Gastroesophageal sphincter (tissue), 4 donors: ENCODE measurements at regions not wholly inside any gene's neighbourhood (a gene's known extent, or its start where the extent isn't known, plus 50 kb on each side); places are given as distances from the start of the nearest gene placed in this dataset.

Experiments
- ATAC-seq: fragments of 150-250 bp; one replicate; pipeline ENCODE4 v1.9.1; 2016; ENCODE audit warnings: mild to moderate bottlenecking, moderate library complexity
- H3K27ac ChIP-seq, 4 donors: fragments of 200-600 bp; sonication (generic) in 3 of 4; 1 replicate in 3 of 4; 2 replicates in 1 of 4; pipeline ENCODE4 v1.5.1; 2016 to 2019
- H3K27me3 ChIP-seq: fragments of 200-600 bp; sonication (generic); one replicate; pipeline ENCODE4 v1.5.1; 2019
- H3K36me3 ChIP-seq, 2 donors: fragments of 200-600 bp; sonication (generic); one replicate each; pipeline ENCODE4 v1.5.1; 2019; ENCODE audit warnings: control low read depth in 1 of 2
- H3K4me1 ChIP-seq, 3 donors: fragments of 200-600 bp; sonication (generic); 1 replicate in 2 of 3; 2 replicates in 1 of 3; pipeline ENCODE4 v1.5.1; 2016 to 2019; ENCODE audit warnings: control low read depth in 2 of 3
- H3K4me3 ChIP-seq, 2 donors: fragments of 200-600 bp; sonication (generic); one replicate each; pipeline ENCODE4 v1.5.1; 2019; ENCODE audit warnings: mild to moderate bottlenecking in 1 of 2, moderate library complexity in 1 of 2
- H3K9me3 ChIP-seq, 3 donors: fragments of 200-600 bp; sonication (generic); one replicate each; pipeline ENCODE4 v1.5.1; 2017 to 2019; ENCODE audit warnings: control low read depth in 2 of 3
- EP300 ChIP-seq: sonication (generic); formaldehyde crosslinking; IDR thresholded peaks from one replicate; pipeline ENCODE4 v1.6.1; 2017; ENCODE audit warnings: antibody characterized with exemption, mild to moderate bottlenecking
- POLR2A ChIP-seq, 2 donors: fragments of 450-650 bp; IDR thresholded peaks; one replicate each; pipeline ENCODE4 v1.6.1; 2017; ENCODE audit warnings: antibody characterized with exemption in 2 of 2, mild to moderate bottlenecking in 2 of 2, moderate library complexity in 1 of 2
- POLR2AphosphoS5 ChIP-seq: sonication (generic); formaldehyde crosslinking; IDR thresholded peaks from one replicate; pipeline ENCODE4 v1.6.1; 2017; ENCODE audit warnings: antibody characterized with exemption
- whole genome bisulfite sequencing, 2 donors: methylation state at CpG; one replicate each; pipeline ENCODE4 v1.1.5; 2018; ENCODE audit warnings: low coverage in 1 of 2; 5-methylcytosine and 5-hydroxymethylcytosine counted together
- TF ChIP-seq, protein P1 (sequence below), 4 experiments: fragments of 200-600 bp in 2 of 4; fragments of 450-650 bp in 2 of 4; sonication (generic) in 1 of 4; IDR thresholded peaks; one replicate each; pipeline ENCODE4 v1.5.1; 2017 to 2019; ENCODE audit warnings: antibody characterized with exemption in 4 of 4, mild to moderate bottlenecking in 2 of 4, moderate library complexity in 2 of 4

DNA sequence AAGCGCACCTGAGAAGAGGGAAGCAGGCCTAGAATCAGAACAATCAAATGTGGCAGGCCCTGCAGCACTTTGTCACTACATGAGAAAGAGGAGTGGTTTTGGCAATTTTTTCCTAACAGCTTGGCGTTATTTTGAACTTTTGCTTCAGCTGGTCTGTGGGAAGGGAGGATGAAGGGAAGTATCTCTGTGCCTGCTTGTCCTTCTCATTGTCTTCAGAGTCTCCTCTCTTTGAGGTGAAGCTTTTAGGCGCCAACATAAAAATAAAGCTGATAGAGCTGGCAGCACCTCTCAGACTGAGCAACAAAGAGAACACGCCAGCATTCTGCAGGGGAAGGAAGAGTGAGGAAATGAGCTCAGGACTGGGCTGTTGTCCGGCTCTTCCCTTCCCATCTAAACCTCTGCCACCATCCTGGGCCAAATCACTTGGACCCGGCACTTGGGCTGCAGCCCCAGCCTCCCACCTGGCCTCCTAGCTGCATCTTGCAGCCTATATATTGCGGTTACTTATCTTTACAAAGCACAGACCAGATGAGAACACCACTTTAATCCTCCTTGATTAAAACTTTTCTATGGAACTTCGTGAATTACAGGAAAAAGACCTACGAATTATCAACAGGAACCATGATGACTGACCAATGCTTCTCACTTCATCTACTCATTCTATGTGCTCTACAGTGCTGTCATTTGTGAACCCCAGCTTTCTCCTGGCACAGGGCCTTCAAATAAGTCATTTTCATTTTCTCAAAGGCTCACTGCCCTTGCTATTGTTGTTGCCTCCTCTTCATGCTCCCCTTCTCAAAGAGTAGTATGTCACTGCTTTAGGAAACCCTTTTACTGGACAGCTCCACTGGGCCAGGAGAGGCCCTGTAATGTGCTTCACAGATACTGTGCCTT lies 476.4 kb upstream of the HS3ST1 start:
- H3K27ac ChIP-seq, result peak overlapping the region in 3 of 4 donors; percentile 35 to 58 (median 44)
- H3K36me3 ChIP-seq, result no peaks in the 10 kb centered on the region
- TF ChIP-seq POLR2A (IDR thresholded peaks at IDR 0.05), result no peak
- WGBS, 2 donors, result 67 to 71% methylated on average over 4 to 6 of the region's 9 CpGs
- no peaks in the 10 kb centered on the region for H3K9me3 ChIP-seq
- H3K4me1 ChIP-seq, result no peaks in the 10 kb centered on the region
- ATAC-seq, result no peak
- H3K27me3 ChIP-seq, result no peaks in the 10 kb centered on the region
- H3K4me3 ChIP-seq, result no peak overlapping the region

DNA sequence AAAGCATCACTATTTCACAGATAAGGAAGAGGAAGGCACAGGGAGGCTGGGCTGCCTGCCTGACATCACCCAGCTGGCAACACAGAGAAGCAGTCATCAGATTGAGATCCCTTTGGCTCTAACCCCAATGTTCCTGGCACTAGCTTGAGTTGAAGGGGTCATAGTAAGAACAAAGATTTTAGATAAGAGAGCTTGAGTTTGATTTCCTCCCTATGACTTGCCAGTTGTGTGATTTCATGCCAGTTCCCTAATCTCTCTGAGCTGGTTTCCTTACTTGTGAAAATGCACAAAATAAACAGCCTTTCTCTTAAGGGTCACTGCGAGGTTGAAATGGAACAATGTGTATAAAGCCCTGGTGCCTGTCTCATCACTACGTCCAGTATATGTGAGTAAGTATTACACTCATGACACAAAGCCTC lies 475.4 kb upstream of the HS3ST1 start:
- peak; percentile 79 for ATAC-seq
- Histone ChIP-seq H3K36me3 (no peaks in the 10 kb centered on the region), H3K9me3 (no peaks in the 10 kb centered on the region), H3K27ac (peak overlapping the region in 1 of 4 donors; percentile 35), H3K4me1 (no peaks in the 10 kb centered on the region), H3K4me3 (no peak overlapping the region), H3K27me3 (no peaks in the 10 kb centered on the region)
- WGBS, 2 donors, result 22 to 43% methylated on average over 1 to 2 of the region's 2 CpGs
- TF ChIP-seq EP300, result no peak
- TF ChIP-seq POLR2AphosphoS5, result peak; percentile 25

DNA sequence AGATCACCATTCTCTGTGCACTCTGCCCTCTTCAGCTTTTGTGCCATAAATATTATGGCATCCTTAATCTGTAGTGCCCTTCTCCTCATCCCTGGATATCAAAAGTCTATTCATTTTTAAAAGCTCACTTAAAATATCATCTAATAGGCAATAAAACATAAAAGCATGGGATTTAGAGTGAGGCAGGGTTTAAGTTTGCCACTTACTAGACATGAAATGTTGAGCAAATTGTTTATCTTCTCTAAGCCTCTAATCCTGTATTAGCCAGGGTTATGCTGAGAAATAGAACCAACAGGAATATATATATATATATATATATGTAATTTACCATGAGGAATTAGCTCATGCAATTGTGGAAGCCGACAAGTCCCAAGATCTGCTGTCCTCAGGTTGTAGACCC lies 472.4 kb upstream of the HS3ST1 start:
- Histone ChIP-seq H3K27ac (no peak overlapping the region), H3K36me3 (no peaks in the 10 kb centered on the region), H3K4me3 (no peak overlapping the region), H3K9me3 (peaks cover 0 to 3% (median 0%) of the 10 kb centered on the region in 3 donors), H3K4me1 (no peaks in the 10 kb centered on the region), H3K27me3 (no peaks in the 10 kb centered on the region)
- 13 to 50% methylated on average over 1 of the region's 1 CpG for WGBS, 2 donors
- ATAC-seq, result no peak
- no peak for TF ChIP-seq EP300
- TF ChIP-seq POLR2A (IDR thresholded peaks at IDR 0.05), result no peak
- no peak for TF ChIP-seq POLR2AphosphoS5
- TF ChIP-seq, protein P1, sequence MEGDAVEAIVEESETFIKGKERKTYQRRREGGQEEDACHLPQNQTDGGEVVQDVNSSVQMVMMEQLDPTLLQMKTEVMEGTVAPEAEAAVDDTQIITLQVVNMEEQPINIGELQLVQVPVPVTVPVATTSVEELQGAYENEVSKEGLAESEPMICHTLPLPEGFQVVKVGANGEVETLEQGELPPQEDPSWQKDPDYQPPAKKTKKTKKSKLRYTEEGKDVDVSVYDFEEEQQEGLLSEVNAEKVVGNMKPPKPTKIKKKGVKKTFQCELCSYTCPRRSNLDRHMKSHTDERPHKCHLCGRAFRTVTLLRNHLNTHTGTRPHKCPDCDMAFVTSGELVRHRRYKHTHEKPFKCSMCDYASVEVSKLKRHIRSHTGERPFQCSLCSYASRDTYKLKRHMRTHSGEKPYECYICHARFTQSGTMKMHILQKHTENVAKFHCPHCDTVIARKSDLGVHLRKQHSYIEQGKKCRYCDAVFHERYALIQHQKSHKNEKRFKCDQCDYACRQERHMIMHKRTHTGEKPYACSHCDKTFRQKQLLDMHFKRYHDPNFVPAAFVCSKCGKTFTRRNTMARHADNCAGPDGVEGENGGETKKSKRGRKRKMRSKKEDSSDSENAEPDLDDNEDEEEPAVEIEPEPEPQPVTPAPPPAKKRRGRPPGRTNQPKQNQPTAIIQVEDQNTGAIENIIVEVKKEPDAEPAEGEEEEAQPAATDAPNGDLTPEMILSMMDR (IDR thresholded peaks at IDR 0.05), result no peak

DNA sequence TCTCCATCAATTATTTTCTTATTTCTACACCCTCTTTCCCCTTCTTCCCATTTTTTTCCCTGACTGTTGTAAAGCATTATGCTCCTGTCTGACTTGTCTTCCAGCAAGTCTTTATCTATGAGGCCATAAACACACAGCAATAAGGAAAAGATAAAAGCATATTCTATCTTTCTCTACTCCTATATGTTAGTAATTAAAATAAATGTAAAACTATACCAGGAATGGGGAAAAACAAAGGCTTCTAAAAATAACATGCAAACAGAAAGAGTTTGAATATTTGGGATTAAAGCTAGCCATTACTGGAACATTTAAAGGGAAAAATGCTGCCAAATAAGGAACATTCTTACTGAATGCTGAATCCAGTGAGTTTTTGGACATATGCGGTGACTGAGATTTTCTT lies 471.7 kb upstream of the HS3ST1 start:
- WGBS, 2 donors, result 50 to 57% methylated on average over 1 of the region's 1 CpG
- Histone ChIP-seq H3K36me3 (no peaks in the 10 kb centered on the region), H3K27ac (no peak overlapping the region), H3K27me3 (no peaks in the 10 kb centered on the region), H3K9me3 (peaks cover 0 to 3% (median 0%) of the 10 kb centered on the region in 3 donors), H3K4me3 (no peak overlapping the region), H3K4me1 (no peaks in the 10 kb centered on the region)
- no peak for ATAC-seq
- TF ChIP-seq, protein P1 (IDR thresholded peaks at IDR 0.05), result no peak
- TF ChIP-seq POLR2AphosphoS5 (no peak), EP300 (no peak)

DNA sequence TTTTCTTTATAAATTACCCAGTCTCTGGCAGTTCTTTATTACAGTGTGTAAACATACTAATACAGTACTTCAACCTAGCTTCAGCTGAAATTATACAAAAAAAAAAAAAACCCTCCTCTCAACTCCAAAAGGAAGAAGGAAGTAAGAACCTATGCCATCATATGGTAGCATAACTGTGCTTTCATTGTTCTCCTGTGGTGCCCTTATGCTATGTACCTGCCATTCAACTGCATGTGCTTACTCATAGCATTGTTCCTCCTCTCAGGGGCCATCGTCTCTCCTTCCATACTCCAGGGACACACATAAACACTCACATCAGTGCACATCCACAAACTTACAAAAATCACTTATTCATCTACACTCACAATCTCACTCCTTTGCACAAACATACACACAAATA lies 470.1 kb upstream of the HS3ST1 start:
- no peaks in the 10 kb centered on the region for H3K36me3 ChIP-seq
- no peak overlapping the region for H3K27ac ChIP-seq
- no peak overlapping the region for H3K4me3 ChIP-seq
- peaks cover 0 to 3% (median 0%) of the 10 kb centered on the region in 3 donors for H3K9me3 ChIP-seq
- 89 to 94% methylated on average over 1 of the region's 1 CpG for WGBS, 2 donors
- TF ChIP-seq POLR2AphosphoS5 (no peak), EP300 (no peak), POLR2A (IDR thresholded peaks at IDR 0.05) (no peak)
- TF ChIP-seq, protein P1 (IDR thresholded peaks at IDR 0.05), result no peak
- ATAC-seq, result no peak
- H3K27me3 ChIP-seq, result no peaks in the 10 kb centered on the region
- no peaks in the 10 kb centered on the region for H3K4me1 ChIP-seq

DNA sequence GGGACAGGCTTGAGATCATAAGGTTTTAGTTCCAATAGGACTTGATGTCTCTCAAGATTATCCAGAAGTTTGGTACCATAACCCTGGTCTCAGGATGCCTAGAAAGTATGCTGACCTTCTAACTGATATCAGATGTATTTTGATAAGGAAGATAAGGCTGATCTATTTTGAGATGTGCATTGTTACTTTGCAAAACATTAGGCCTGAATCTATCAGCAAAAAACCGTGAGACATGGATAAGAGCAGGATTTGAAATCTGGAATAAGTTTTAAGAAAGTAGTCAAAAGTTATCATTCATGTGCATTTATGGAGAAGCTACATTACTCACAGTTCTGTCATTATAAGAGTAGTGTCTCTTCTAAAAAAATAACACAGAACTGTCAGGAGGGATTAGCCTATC lies 467.1 kb upstream of the HS3ST1 start:
- no peak overlapping the region for H3K27ac ChIP-seq
- 52 to 60% methylated on average over 1 of the region's 1 CpG for WGBS, 2 donors
- H3K9me3 ChIP-seq, result peaks cover 0 to 3% (median 0%) of the 10 kb centered on the region in 3 donors
- no peak overlapping the region for H3K4me3 ChIP-seq
- no peak for ATAC-seq
- H3K36me3 ChIP-seq, result no peaks in the 10 kb centered on the region
- H3K27me3 ChIP-seq, result no peaks in the 10 kb centered on the region
- no peaks in the 10 kb centered on the region for H3K4me1 ChIP-seq
- TF ChIP-seq, protein P1 (IDR thresholded peaks at IDR 0.05), result no peak
- no peak for TF ChIP-seq POLR2AphosphoS5
- TF ChIP-seq POLR2A (IDR thresholded peaks at IDR 0.05), result no peak
- TF ChIP-seq EP300, result no peak
